ENCODE measurements at regions not wholly inside any gene's neighbourhood (a gene's known extent, or its start where the extent isn't known, plus 50 kb on each side); places are given as distances from the start of the nearest gene placed in this dataset.

GRCh38 chr7:106196460-106197021 lies 84.4 kb upstream of the SYPL1 start:
- no peak for DNase-seq (ENCODE audit: low read depth)

- no peak for DNase-seq (ENCODE audit: low read depth)
These were observed 81.5 kb upstream of the SYPL1 start for GRCh38 chr7:106193661-106194060.

DNA sequence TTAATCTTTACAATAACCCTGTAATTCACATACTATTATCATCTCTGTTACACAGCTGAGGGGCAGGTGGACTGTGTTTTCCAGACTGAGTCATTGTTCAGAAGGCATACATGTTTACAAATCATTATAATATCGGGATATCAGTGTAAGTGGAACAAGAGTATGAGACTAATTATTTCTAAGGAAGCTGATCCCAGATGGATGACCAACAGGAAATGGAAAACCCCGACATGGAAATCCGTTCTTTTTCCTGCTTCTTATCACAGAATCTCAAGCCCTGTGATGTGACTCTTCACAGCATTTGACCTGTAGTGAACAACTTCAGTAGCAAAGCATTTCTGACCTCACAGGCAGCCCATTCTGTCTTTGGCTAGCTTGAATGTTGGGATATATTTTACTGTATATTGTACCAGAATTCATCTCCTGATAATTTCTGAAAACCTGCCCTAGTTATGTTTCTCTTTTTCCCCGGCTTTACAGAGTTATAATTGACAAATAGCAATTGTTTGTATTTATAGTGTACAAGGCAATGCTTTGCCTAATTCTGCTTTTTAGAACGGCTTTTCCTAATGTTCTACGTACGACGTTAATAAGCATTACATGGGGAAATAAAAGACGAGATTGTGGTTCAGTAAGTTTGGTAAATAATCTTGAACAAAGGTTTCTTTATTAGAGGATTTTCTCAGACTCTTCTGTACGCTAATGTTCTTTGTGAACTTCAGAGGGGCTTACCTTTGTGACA lies 78.6 kb upstream of the SYPL1 start:
- DNase-seq (ENCODE audit: low read depth) = no peak

DNA sequence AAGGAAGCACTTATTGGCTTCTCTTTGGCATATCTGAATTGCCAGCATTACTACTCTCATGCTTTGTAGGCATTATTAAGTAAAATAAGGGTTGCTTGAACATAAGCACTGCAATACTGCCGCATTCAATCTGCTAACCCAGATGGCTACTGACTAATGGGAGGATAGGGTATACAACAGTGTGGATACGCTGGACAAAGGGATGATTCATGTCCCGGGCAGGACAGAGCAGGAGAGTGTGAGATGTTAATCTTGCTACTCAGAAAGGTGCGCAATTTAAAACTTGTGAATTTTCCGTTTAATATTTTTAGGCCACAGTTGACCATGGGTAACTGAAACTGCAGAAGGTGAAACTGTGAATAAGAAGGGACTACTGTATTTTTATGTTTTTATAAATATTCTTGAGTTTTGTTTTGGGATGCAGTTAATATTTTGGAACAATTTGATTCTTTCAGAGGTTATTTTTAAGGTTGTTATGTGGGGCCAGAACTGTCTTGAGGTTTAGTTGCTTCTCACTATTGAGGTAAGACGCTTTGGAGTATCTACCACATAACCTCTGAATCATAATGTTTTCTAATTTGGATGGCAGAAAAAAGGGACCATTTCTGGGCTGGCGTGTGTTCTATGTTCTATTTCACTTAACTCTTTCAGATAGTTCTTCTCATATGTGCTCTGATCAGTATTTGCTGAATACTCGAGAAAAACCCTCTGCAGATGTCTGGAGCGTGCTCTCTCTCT lies 75.7 kb upstream of the SYPL1 start:
- DNase-seq (ENCODE audit: low read depth) = no peak

GRCh38 chr7:106185719-106186118 lies 73.6 kb upstream of the SYPL1 start:
- no peak for DNase-seq (ENCODE audit: low read depth)

DNA sequence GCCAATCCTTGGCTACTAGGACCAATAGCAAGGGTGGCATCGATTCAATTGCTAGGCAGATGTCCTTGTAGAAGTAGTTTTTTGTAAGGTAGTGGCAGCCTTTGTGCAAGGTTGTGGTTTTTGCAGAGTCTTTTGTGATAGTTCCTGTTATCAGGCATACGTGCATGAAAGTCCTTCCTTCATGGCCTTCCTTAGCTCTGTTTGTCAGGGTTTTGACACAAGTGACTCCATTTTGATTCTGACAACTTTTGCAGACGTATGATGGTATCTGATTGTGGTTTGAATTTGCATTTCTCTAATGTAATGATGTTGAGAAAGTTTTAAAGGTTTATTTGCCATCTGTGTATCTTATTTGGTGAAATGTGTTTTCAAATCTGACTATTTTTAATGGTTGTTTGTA lies 71.8 kb upstream of the SYPL1 start:
- DNase-seq (ENCODE audit: low read depth) = no peak

GRCh38 chr7:106182904-106183303 lies 70.8 kb upstream of the SYPL1 start:
- no peak for DNase-seq (ENCODE audit: low read depth)

DNA sequence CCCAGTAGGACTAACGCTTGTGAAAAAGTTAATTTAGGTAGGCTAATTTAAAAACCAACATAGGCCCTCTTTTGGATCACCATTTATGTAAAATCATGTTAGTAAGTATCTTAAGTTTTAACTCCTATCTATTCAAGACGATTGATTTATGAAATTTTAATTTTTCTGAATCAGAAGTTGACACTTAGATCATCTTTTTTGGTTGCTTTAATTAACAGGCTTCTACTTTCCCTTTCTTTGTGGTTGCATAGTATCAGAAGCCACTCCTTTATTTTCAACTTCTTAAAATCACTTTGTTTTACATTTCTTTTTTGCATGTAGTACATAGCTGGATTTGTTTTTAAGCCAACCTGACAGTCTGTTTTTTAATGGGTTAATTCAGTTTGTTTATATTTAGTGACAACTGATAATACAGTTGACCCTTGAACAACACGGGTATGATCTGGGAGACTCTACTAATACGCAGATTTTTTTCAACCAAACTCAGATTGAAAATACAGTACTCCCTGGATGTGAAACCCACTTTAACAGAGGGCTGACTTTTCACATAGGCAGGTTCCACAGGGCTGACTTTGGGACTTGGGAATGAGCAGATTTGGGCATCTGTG lies 69.7 kb upstream of the SYPL1 start:
- DNase-seq (ENCODE audit: low read depth) = no peak

GRCh38 chr7:106180721-106181120 lies 68.6 kb upstream of the SYPL1 start:
- no peak for DNase-seq (ENCODE audit: low read depth)

DNA sequence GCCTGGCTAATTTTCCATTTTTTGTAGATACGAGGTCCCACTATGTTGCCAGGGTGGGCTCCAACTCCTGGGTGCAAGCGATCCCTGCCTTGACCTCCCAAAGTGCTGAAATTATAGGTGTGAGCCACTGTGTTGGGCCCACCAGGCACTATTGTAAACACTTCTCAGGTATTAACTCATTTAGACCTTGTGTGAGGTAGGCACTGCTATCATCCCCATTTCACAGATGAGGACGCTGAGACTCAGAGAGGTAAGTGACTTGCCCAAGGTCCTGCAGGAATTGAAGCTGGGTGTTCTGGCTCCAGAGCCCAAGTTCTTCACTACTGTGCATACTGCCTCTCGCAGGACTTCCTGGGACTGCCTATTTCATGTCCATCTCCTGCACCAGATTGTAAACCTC lies 67.1 kb upstream of the SYPL1 start:
- no peak for DNase-seq (ENCODE audit: low read depth)

DNA sequence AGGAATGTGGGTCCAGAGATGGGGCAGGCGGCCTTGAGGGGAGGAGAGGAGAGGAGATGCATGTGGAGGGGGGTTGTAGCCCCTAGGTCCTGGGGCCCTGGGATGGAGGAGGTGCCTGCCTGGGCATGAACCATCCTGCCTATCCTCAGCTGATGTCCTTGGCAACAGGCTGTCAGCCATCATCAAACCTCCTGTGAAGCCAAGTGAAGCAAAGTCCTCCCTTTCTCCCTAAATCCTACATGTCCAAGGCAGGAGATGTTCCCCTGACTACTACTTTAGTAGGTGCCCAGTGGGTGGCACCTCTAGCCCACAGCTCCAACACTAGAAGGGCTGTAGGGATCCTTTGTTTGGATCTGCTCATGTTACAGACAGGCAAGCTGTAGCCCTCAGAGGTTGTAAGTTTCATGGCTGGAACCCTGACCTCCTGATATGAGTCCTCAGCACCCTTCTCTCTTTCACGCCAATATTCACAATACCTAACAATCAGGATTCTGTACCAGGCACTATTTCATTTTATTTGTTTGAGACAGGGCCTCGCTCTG lies 66.6 kb upstream of the SYPL1 start:
- no peak for DNase-seq (ENCODE audit: low read depth)

DNA sequence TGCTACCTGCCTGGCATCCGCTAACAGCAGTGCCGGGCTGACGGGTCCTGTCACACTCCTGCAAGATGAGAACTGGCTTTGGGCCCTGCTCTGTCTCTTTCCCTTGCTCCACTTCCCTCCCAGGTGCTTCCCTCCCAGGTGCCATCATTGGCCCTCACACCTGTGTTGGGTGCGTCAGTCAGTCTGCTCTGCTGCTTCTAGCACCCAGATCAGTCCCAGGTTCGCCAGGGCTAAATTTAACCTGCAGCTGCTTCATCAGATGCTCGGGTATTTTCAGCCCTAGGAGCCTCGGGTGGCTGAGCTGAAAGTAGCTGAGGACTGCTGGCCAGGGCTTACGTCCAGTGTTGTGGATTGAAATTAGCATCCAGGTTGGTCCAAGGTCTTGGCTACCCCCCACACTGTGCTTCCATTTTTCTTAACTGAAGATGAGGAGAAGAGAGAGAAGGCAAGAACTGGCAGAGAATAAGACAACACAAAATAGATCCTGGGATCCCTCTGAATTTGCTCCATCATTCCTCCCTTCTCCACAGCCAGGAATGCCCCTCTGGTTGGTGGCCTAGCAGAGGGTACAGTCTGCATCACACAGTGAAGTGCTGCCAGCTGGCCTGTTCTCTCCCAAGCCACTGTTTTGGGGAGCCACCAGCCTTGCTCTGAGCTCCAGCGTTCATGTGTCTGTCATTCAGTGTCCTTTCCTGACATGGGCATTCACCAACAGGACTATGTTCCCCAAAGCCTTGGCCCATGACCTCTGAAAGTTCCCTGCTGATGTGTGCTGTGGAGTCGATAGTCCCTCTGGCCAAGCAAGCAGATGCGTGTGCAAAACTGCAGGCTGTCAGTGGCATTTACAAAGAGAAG lies 65.9 kb upstream of the SYPL1 start:
- no peak for DNase-seq (ENCODE audit: low read depth)

GRCh38 chr7:106177300-106177690 lies 65.2 kb upstream of the SYPL1 start:
- no peak for DNase-seq (ENCODE audit: low read depth)

- peak; percentile 49 for DNase-seq (ENCODE audit: low read depth)
These were observed 64.5 kb upstream of the SYPL1 start for GRCh38 chr7:106176414-106177299.

- DNase-seq (ENCODE audit: low read depth) = no peak
These were observed 63.4 kb upstream of the SYPL1 start for GRCh38 chr7:106175507-106175906.

- no peak for DNase-seq (ENCODE audit: low read depth)
These were observed 58.5 kb upstream of the SYPL1 start for GRCh38 chr7:106170651-106171050.

DNA sequence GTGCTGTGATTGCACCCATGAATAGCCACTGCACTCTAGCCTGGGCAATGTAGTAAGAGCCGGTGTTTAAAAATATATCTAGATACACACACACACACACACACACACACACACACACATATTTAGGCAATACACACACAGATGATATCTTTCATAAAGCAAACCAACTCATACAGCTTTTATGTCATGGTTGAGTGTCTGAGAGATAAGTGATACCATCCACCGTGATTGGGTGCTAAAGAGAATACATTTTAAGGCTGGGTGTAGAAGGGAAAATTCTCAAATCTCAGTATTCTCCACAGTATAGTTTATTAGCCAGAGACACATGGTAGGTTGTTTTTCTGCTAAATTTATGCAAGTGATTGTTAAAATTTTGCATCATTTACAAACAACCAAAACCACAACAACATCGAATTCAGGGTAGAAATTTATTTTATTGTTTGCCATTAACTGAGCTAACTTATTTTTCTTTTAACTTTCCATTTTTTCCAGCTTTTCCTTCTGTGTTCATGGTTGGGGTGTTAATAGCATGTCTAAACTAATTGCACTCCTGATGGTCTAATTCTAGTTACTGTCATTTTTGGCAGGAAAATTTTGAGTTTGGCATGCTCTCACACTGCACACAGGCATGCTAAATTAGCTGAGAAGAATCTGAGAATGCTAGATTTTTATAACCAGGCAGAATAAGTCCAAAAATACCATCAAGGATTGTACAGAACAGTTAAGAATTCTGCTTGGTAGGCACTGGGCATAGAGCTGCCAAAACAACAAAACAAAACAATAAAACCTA lies 57.9 kb upstream of the SYPL1 start:
- DNase-seq (ENCODE audit: low read depth) = no peak

DNA sequence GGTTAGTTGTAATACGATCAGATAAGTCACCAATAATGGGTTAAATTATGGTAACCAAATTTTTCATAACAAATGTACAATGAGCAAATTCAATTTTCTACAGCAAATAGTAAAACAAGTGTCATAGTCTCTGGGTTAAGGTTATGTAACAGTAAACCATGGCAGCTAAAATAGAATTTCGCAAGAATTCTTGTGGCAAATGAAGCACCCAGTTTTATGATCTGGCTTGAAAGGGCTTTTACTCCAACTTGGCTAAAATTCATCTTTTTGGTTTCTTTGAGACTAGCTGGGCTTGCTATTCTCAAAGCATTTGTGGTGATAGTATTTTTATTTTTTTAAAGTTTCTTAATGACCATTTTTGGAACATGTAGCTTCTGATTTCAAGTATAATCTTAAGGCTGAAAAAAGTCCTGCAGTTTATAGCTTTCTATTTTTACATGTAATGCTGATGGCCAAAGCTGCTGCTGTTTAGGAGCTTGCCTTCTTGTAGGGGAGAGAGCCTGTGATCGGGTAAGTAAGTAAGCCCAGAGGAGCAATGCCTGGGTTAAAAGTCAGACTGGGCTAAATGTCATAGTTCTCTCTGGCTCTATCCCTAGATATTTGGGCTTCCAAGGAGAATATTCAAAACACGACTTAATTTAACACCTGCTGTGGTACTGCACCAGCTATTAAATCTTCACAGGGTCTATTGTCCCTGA lies 55.5 kb upstream of the SYPL1 start:
- DNase-seq (ENCODE audit: low read depth) = no peak

DNA sequence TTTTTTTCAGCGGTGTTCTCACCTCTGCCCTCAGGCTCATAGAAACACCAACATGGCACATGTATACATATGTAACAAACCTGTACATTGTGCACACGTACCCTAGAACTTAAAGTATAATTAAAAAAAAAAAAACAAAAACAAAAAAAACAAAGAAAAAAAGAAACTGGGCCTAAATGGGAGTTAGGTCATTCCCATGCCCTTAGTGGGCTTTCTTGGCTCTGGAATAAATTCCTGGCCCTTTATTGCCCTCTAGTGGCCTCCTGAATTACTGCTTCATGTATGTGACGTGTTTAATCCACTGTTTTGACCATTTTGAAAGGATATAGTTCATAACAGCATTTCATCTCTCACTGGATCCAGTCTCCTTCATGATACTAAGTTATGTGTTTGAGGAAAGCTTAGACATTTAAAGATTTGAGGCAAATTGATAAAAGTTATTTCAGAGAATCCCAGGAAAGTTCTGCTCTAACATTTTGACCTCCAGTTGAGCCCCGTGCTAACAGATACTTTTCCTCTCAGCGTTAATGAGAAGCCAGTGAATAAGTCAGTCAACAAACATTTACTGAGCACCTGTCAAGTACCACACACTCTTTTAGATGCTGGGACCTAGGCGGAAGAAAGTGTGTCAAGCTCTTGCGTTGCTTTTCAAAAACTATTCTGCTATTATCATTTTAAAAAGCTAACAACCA lies 54.7 kb upstream of the SYPL1 start:
- DNase-seq (ENCODE audit: low read depth) = peak; percentile 7

All from activated gamma-delta T cell treated with anti-CD3 and anti-CD28 coated beads, Interleukin-2, amount 50 U/mL, for 16 hours (primary cell).